Heart left ventricle (tissue), 16 donors: ENCODE measurements at regions not wholly inside any gene's neighbourhood (a gene's known extent, or its start where the extent isn't known, plus 50 kb on each side); places are given as distances from the start of the nearest gene placed in this dataset.

Source experiments
- ATAC-seq, 4 donors: fragments of 200-7000 bp; cut with Tn5 transposase; one replicate each; pipeline ENCODE4 v1.9.1; 2020 to 2022; ENCODE audit warnings: moderate library complexity in 4 of 4, mild to moderate bottlenecking in 3 of 4, moderate number of reproducible peaks in 1 of 4
- DNase-seq, 5 donors: peaks; one replicate each; pipeline ENCODE4 v3.0.0-alpha.2; 2020
- H3K27ac ChIP-seq, 12 donors: fragments of 200-600 bp; sonication (generic) in 4 of 12; one replicate each; pipeline versions ENCODE4 v1.5.0 to v1.8.0; 2016 to 2022; ENCODE audit warnings: mild to moderate bottlenecking in 2 of 12
- H3K27me3 ChIP-seq, 9 donors: fragments of 200-600 bp; sonication (generic) in 2 of 9; one replicate each; pipeline versions ENCODE4 v1.5.1 to v1.8.0; 2016 to 2022; ENCODE audit warnings: mild to moderate bottlenecking in 3 of 9
- H3K36me3 ChIP-seq, 9 donors: fragments of 200-600 bp; sonication (generic) in 2 of 9; one replicate each; pipeline versions ENCODE4 v1.5.0 to v1.8.0; 2018 to 2022; ENCODE audit warnings: mild to moderate bottlenecking in 2 of 9
- H3K4me1 ChIP-seq, 12 donors: fragments of 200-600 bp; sonication (generic) in 4 of 12; one replicate each; pipeline versions ENCODE4 v1.5.0 to v1.8.0; 2016 to 2022; ENCODE audit warnings: mild to moderate bottlenecking in 3 of 12
- H3K4me3 ChIP-seq, 12 donors: fragments of 200-600 bp; sonication (generic) in 4 of 12; one replicate each; pipeline versions ENCODE4 v1.5.0 to v1.8.0; 2017 to 2022; ENCODE audit warnings: mild to moderate bottlenecking in 9 of 12, moderate library complexity in 4 of 12
- H3K9me3 ChIP-seq, 12 donors: fragments of 200-600 bp; sonication (generic) in 4 of 12; one replicate each; pipeline versions ENCODE4 v1.5.0 to v1.8.0; 2016 to 2022; ENCODE audit warnings: mild to moderate bottlenecking in 1 of 12
- CTCF ChIP-seq, 12 donors: fragments of 200-600 bp; sonication (generic) in 4 of 12; IDR thresholded peaks; one replicate each; pipeline versions ENCODE4 v1.5.0 to v1.8.0; 2018 to 2022; ENCODE audit warnings: antibody characterized with exemption in 12 of 12, mild to moderate bottlenecking in 5 of 12
- POLR2A ChIP-seq, 2 donors: fragments of 450-650 bp; IDR thresholded peaks; one replicate each; pipeline ENCODE4 v1.6.1; 2017; ENCODE audit warnings: antibody characterized with exemption in 2 of 2, mild to moderate bottlenecking in 2 of 2, moderate library complexity in 2 of 2
- WGBS, 4 donors: extraction: QIAGEN DNeasy Blood & Tissue Kit in 2 of 4; methylation state at CpG; one replicate each; pipeline versions ENCODE4 v1.1.5 to v1.1.7; 2013 to 2018; 5-methylcytosine and 5-hydroxymethylcytosine counted together
- intact Hi-C, 10 donors: fragments of 100-400 bp; cut with DNase I; formaldehyde crosslinking; loops; one replicate each; pipeline versions ENCODE4 v1.11.1 to v1.14.2; 2022
- donor health status: ischemic (EF 13 %, LVEDD 7.1; RV severe dilation, severe dysfunction).
- donor health status: healthy with polysubstance abuse.
- donor health status: DM: no; HTN: yes; CAD: no.
- donor health status: DM: no; HTN: no; CAD: no.
- donor health status: ischemic (EF 25% LVEDD 6.9; RV normal size, moderate dysfunction).
- donor health status: ischemic (EF 25% LVEDD 5.7; RV mildly dilated, moderate dysfunction).
- donor health status: healthy.
- donor health status: DM: yes; HTN: yes; CAD: no.
- donor health status: ischemic (EF 35%, LVEDD 5.7; RV mildly dilated, moderate dysfunction).
- donor health status: nonischemic (EF 11% LVEDD 7.7; RV severe dilation, severe dysfunction).
- donor health status: DM: yes; HTN: yes; CAD: no.
- donor health status: PGD.
- donor health status: ischemic (EF 29% LVEDD 5.4; RV normal size, mild dysfunction).
- donor health status: nonischemic (EF 23%, LVEDD 6.1; RV moderate dilation, normal function).

GRCh38 chr10:58140691-58141347, 126.9 kb downstream of the IPMK start:
- no peaks in the 10 kb centered on the region for H3K36me3 ChIP-seq
- TF ChIP-seq POLR2A (IDR thresholded peaks at IDR 0.05) (no peak), CTCF (IDR thresholded peaks at IDR 0.05) (no peak)
- no peaks in the 10 kb centered on the region for H3K27me3 ChIP-seq
- no peaks in the 10 kb centered on the region for H3K4me1 ChIP-seq
- H3K9me3 ChIP-seq = peaks cover 0 to 9% (median 0%) of the 10 kb centered on the region in 12 donors
- ATAC-seq (no peak), DNase-seq (no peak)
- H3K4me3 ChIP-seq = no peak overlapping the region
- 60 to 72% (median 65%) methylated on average over 5 of the region's 5 CpGs for WGBS, 4 donors
- intact Hi-C loops = no loop called here
- H3K27ac ChIP-seq = no peak overlapping the region

GRCh38 chr10:58140054-58140453, 127.6 kb downstream of the IPMK start:
- Histone ChIP-seq H3K4me3 (no peak overlapping the region), H3K27me3 (no peaks in the 10 kb centered on the region), H3K27ac (no peak overlapping the region), H3K36me3 (no peaks in the 10 kb centered on the region), H3K4me1 (no peaks in the 10 kb centered on the region), H3K9me3 (peaks cover 0 to 9% (median 0%) of the 10 kb centered on the region in 12 donors)
- ATAC-seq (no peak), DNase-seq (no peak)
- 67 to 80% (median 73%) methylated on average over 2 of the region's 2 CpGs for WGBS, 4 donors
- TF ChIP-seq CTCF (IDR thresholded peaks at IDR 0.05) (no peak), POLR2A (IDR thresholded peaks at IDR 0.05) (no peak)
- intact Hi-C loops = no loop called here

- no peak overlapping the region for H3K4me3 ChIP-seq
- intact Hi-C loops = no loop called here
- DNase-seq (no peak), ATAC-seq (no peak)
- H3K36me3 ChIP-seq = no peaks in the 10 kb centered on the region
- no peaks in the 10 kb centered on the region for H3K27me3 ChIP-seq
- H3K9me3 ChIP-seq = no peaks in the 10 kb centered on the region
- WGBS, 4 donors = 72 to 76% (median 75%) methylated on average over 5 of the region's 5 CpGs
- no peaks in the 10 kb centered on the region for H3K4me1 ChIP-seq
- H3K27ac ChIP-seq = no peak overlapping the region
- no peak for TF ChIP-seq CTCF (IDR thresholded peaks at IDR 0.05)
- no peak for TF ChIP-seq POLR2A (IDR thresholded peaks at IDR 0.05)
Observed at GRCh38 chr10:58137813-58138212, 129.9 kb downstream of the IPMK start.

- ATAC-seq (no peak), DNase-seq (no peak)
- 79 to 85% (median 81%) methylated on average over 9 of the region's 9 CpGs for WGBS, 4 donors
- TF ChIP-seq POLR2A (IDR thresholded peaks at IDR 0.05) (no peak), CTCF (IDR thresholded peaks at IDR 0.05) (no peak)
- Histone ChIP-seq H3K27me3 (no peaks in the 10 kb centered on the region), H3K4me3 (no peak overlapping the region), H3K9me3 (no peaks in the 10 kb centered on the region), H3K36me3 (no peaks in the 10 kb centered on the region), H3K27ac (no peak overlapping the region), H3K4me1 (no peaks in the 10 kb centered on the region)
- intact Hi-C loops = no loop called here
Observed at GRCh38 chr10:58115218-58116050, 152.3 kb downstream of the IPMK start.
